ENCODE measurements at regions not wholly inside any gene's neighbourhood (a gene's known extent, or its start where the extent isn't known, plus 50 kb on each side); places are given as distances from the start of the nearest gene placed in this dataset.

GRCh38 chr2:15793978-15794377 lies 146.4 kb upstream of the MYCN start:
- no peak for TF ChIP-seq POLR2A (IDR thresholded peaks at IDR 0.05)
- no peak for TF ChIP-seq CTCF (IDR thresholded peaks at IDR 0.05)

Measured in Peyer's patch (tissue), 4 donors.